ENCODE measurements at regions not wholly inside any gene's neighbourhood (a gene's known extent, or its start where the extent isn't known, plus 50 kb on each side); places are given as distances from the start of the nearest gene placed in this dataset.
"Not testable (repeated sequence)": the region's sequence is repeated elsewhere in the genome, so short reads cannot be mapped to it uniquely, and the experiment has no call there.

- no peak for DNase-seq (ENCODE audit: low spot score)
These were observed 92.0 kb upstream of the AMN1 start for GRCh38 chr12:31820832-31821231.

GRCh38 chr12:31819427-31819826 lies 90.6 kb upstream of the AMN1 start:
- no peak for DNase-seq (ENCODE audit: low spot score)

- no peak for DNase-seq (ENCODE audit: low spot score)
These were observed 89.9 kb upstream of the AMN1 start for GRCh38 chr12:31818623-31819268.

GRCh38 chr12:31817120-31817519 lies 88.3 kb upstream of the AMN1 start:
- DNase-seq (ENCODE audit: low spot score) = no peak

GRCh38 chr12:31815096-31815495 lies 86.3 kb upstream of the AMN1 start:
- DNase-seq (ENCODE audit: low spot score) = no peak

- DNase-seq (ENCODE audit: low spot score) = no peak
These were observed 84.5 kb upstream of the AMN1 start for GRCh38 chr12:31813305-31813704.

GRCh38 chr12:31807773-31808097 lies 78.9 kb upstream of the AMN1 start:
- no peak for DNase-seq (ENCODE audit: low spot score)

- DNase-seq (ENCODE audit: low spot score) = not testable (repeated sequence)
These were observed 78.4 kb upstream of the AMN1 start for GRCh38 chr12:31807081-31807772.

GRCh38 chr12:31805681-31806080 lies 76.9 kb upstream of the AMN1 start:
- not testable (repeated sequence) for DNase-seq (ENCODE audit: low spot score)

GRCh38 chr12:31804707-31805106 lies 75.9 kb upstream of the AMN1 start:
- DNase-seq (ENCODE audit: low spot score) = not testable (repeated sequence)

- no peak for DNase-seq (ENCODE audit: low spot score)
These were observed 75.3 kb upstream of the AMN1 start for GRCh38 chr12:31804185-31804504.

GRCh38 chr12:31803306-31804184 lies 74.7 kb upstream of the AMN1 start:
- no peak for DNase-seq (ENCODE audit: low spot score)

- DNase-seq (ENCODE audit: low spot score) = no peak
These were observed 73.1 kb upstream of the AMN1 start for GRCh38 chr12:31801872-31802271.

GRCh38 chr12:31797230-31797872 lies 68.5 kb upstream of the AMN1 start:
- DNase-seq (ENCODE audit: low spot score) = no peak

GRCh38 chr12:31796270-31796951 lies 67.6 kb upstream of the AMN1 start:
- DNase-seq (ENCODE audit: low spot score) = no peak

GRCh38 chr12:31794745-31795144 lies 65.9 kb upstream of the AMN1 start:
- DNase-seq (ENCODE audit: low spot score) = no peak

GRCh38 chr12:31791265-31791664 lies 62.4 kb upstream of the AMN1 start:
- DNase-seq (ENCODE audit: low spot score) = not testable (repeated sequence)

GRCh38 chr12:31790759-31791158 lies 61.9 kb upstream of the AMN1 start:
- DNase-seq (ENCODE audit: low spot score) = no peak

GRCh38 chr12:31785318-31785717 lies 56.5 kb upstream of the AMN1 start:
- DNase-seq (ENCODE audit: low spot score) = no peak

- peak; percentile 20 for DNase-seq (ENCODE audit: low spot score)
These were observed 55.3 kb upstream of the AMN1 start for GRCh38 chr12:31783996-31784645.

GRCh38 chr12:31783556-31783955 lies 54.7 kb upstream of the AMN1 start:
- DNase-seq (ENCODE audit: low spot score) = no peak

Measured in RKO (cell line).